Stimulated activated CD4-positive, alpha-beta T cell treated with anti-CD3 and anti-CD28 coated beads, Interleukin-1b, Interleukin-23, amount 100 ng/mL, for 24 hours (primary cell): ENCODE measurements at regions not wholly inside any gene's neighbourhood (a gene's known extent, or its start where the extent isn't known, plus 50 kb on each side); places are given as distances from the start of the nearest gene placed in this dataset.

Source experiments
- DNase-seq, 4 experiments: peaks; one replicate each; pipeline ENCODE4 v3.0.0-alpha.2; 2020; ENCODE audit warnings: low read depth in 4 of 4, low spot score in 1 of 4

- DNase-seq, result no peak
Observed at GRCh38 chr11:119496997-119497396, 74.0 kb upstream of the THY1 start.

- no peak for DNase-seq
Observed at GRCh38 chr11:119496469-119496868, 73.5 kb upstream of the THY1 start.

DNA sequence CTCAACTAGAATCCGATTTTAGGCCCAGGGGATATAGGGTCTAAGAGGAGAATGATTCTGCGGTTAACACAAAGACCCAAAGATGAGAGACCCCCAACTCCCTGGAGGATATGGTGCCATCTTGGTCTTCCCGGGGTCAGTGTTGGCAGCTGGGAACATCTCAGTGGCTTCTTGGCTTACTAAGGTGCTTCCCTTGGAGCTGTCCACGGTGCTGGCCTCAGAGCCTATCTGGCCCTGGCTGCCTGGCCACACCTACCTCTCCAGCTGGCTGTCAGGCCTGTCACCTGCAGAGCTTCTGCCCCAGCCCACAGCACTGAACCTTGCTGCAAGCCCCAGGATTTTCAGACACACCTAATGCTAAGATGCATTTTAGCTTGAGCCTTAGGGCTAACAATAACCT is 70.7 kb upstream of the THY1 start:
- no peak for DNase-seq

DNA sequence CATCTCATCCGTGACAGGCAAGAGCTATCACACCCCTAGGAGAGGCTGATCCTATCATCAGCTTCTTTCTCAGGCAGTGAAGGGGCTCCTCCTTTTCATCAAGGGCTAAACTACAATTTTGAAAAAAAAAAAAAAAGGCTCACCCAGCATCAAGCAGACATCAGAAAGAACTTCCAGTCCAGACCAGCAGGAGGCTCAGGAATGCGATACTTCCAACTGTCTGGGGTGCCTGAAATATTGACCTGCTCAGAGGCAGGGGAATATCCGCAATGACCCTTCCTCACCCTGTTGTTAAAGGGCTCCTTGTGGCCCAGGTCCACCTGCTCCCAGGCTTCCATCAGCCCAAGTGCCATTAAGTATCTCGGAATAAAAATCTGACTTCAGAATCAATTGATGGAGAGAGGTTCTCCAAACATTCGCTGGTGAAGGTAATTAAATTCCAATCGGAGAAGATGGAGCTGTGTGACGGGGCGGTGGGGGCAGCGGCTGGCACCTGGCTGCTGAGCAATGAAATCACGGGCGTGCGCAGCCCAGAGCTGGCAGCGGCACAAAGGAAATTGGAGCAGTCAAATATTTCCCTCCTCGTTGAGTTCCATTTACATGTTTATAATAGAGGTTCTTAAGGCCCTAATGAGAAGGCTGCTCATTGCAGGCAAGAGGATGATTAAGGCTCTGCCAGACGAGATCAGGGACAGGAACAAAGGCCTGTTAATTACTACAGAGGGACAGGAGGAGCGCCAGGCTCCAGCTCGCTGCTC is 69.0 kb upstream of the THY1 start:
- DNase-seq, result no peak

DNA sequence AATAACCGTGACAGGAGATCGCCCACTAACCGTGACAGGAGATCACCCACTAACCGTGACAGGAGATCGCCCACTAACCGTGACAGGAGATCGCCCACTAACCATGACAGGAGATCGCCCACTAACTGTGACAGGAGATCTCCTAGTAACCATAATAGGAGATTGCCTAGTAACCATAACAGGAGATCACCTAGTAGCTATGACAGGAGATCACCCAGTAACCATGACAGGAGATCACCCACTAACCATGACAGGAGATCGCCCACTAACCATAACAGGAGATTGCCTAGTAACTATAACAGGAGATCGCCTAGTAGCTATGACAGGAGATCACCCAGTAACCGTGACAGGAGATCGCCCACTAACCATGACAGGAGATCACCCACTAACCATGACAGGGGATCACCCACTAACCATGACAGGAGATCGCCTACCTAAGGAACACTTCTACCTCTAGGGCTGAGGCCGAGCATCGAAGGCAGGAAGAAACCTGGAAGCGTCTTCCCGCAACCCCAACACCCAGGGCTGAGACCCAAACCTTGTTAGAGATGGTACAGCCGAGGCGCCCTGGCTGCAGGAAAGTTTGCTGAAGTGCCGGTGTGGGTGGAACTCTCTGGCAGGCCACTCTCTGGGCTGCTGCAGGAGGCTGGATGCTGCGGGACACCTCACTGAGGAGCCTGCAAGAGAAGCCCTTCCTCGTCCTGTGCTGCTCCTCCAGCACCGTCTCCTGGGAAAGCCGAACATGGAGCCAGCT is 67.5 kb upstream of the THY1 start:
- no peak for DNase-seq

DNA sequence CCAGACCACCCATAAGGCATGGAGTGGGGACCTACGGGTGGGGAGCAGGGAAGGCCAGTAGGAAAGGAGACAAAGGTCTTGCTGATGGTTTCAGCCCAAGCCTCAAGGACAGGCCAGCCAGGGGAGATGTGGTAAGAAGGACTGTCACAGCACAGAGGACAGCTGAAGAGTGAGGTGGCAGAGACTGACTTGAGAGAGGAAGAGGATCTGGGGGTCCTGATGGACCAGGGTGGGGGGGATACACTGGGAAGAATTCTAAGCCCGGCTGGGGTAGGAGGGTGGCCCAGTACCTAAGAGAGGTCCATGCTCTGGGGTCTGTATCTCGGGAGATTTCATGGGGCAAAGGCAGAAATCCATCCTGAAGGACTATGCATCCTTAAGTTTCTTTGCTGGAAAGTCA is 66.1 kb upstream of the THY1 start:
- DNase-seq, result no peak

DNA sequence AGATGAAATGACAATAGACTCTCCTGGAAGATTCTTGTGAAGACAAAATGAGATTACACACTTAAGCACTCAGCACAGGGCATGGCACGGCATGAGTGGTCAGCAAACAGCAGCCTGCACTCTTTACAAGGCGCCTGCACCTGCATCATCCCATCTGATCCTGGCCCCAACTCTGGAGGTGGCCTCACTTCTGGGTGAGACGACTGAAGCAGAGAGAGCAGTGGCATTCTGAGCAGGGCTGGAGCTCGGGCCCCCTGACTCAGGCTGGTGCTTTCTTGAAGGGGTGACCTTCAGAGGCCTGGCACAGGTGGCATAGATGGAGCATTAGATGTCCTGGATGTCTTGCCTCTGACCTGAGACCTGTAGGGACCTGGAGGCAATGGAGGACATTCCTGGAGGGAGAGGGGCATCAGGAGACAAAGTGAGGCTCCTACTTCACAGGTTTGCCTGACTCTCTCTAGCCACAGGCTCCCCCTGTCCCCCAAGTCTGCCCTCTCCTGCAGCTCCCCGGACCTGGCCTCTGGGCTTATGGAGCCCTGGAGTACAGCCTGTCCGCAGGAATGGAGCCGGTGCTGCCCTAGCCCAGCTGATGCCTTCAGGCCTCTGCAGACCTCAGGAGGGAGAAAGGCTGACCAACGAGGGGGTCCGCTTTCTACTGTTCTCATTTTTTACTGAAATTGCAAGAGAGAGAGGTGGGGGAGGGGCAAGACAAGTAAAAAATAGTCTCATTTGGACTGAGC is 65.5 kb upstream of the THY1 start:
- no peak for DNase-seq

DNA sequence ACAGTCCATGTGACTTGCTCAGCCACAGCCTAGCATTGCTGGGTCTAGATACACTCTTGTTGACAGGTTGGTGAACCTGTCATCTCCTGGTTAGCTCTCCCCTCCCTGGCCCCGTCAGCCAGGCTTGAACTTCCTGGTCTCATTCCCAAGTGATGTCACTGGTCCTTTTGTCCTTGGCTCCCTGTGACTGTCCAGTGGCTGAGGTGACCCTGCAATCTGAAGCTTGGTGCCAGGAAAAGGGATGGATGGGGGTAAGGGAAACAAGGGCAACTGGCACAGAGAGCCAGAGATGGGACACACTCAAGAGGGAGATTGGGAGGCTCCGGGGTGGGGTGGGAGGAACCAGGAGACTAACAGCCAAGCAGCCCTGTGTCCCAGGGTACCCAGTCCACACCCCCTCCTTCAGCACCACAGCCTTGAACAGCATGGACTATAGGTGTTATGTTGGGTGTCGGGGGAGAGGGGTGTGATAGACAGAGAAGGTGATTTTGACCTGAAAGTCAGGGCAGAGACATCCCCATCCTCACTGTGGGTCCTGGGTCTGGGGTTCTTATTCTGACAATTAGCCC is 63.8 kb upstream of the THY1 start:
- DNase-seq, result no peak

GRCh38 chr11:119486016-119486415 is 63.0 kb upstream of the THY1 start:
- no peak for DNase-seq

GRCh38 chr11:119484741-119485605 is 62.0 kb upstream of the THY1 start:
- no peak for DNase-seq

DNA sequence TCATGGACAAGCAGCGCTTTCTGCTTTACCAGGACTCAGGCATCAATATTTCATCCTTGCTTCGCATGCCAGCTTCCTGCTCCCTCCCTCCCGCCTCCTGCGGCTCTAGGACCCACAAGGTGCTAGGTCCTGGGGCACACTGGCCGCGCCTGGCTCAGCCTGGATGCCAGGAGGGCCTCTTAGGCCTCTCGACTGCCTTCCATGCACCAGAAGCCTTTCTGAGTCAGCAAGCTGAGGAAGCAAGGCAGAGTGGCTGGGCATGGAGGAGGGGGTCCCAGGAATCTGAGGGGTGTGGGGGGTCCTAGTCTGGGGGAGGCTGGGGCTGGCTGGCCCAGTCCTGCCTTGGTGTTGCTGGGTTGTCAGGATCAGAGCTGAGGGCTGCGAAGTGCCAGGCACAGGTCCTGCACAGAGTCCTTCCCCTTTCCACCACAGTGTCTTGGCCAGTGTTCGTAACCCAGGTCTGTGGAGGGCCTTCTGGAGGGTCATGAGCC is 61.0 kb upstream of the THY1 start:
- DNase-seq, result no peak

DNA sequence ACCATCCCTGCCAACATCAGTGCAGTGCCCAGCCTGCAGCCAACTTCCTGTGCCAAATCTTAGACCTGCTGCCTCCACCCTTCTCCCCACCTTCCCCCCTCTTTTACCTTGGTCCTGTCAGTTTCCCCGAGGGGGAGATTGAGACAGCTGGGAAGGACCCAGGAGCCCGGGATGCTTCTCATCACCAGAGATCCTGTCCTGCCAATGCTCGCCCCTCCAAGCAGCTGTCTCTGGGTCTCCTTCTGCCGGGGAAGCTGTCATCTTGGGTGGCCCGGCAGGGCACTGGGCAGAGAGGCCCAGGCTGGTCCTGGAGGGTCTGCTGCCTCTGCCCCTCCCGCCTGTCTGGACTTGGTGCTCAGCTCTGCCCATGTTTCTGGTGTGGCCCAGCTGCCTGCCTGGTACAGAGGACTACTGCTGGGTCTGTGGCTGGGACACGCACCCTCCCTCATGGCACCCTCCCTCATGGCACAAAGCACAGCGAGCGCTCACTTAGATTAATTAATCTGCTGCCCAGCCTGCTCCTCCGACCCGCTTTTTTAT is 60.4 kb upstream of the THY1 start:
- no peak for DNase-seq

DNA sequence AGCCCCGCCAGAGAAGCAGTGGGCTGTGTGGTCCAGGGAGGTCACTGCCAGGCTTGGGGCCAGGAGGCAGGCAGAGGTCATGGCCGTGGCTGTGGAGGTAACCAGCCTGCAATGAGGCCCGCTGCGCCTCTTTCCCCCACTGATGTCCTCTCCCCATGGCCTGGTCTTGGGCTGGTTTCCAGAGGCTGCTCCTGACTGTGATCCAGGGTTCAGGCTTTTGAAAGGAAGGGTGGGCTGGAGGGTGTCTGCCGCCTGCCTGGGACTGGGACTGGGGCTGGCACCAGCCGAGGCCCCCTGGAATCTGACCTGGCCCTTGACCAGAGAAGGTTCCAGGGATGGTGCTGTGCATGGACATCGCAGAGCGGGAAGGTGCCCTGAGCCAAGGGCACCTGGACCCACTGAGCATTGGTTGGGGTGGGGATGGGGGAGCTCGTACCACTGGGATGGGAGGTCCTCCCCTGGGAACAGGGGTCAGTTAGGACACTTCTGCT is 59.6 kb upstream of the THY1 start:
- no peak for DNase-seq

- DNase-seq, result no peak
Observed at GRCh38 chr11:119481667-119482400, 58.9 kb upstream of the THY1 start.

DNA sequence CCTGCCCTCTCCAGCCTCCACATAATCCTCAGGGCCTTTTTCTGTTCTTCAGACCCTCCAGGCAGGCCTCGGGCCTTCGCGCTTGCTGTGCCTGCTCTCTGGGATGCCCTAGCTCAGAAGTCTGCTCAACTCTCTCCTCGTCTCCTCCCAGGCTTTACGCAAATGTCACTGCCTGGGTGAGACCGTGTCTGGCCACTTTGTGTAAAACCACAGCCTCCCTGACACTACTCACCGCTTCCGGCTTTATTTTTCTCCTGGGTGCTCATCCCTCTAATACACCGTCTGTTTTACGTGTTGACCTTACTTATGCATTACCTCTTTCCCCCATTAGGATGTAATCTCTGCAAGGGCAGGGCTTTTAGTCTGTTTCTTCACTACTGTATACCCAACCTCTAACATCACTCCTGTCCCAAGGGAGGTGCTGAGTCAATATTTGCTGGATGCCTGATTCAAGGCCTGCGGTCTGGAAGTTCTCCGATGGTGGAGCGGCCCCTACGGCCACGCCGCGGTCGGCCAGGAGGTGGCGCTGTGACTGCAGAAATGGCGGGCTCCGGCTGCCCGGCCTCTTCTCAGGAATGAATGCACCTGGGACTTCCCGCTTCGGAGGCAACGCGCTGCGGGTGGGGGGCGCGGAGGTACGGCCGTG is 58.2 kb upstream of the THY1 start:
- peak; percentile 52 to 70 (median 61) for DNase-seq

GRCh38 chr11:119480380-119481020 is 57.5 kb upstream of the THY1 start:
- DNase-seq, result no peak

DNA sequence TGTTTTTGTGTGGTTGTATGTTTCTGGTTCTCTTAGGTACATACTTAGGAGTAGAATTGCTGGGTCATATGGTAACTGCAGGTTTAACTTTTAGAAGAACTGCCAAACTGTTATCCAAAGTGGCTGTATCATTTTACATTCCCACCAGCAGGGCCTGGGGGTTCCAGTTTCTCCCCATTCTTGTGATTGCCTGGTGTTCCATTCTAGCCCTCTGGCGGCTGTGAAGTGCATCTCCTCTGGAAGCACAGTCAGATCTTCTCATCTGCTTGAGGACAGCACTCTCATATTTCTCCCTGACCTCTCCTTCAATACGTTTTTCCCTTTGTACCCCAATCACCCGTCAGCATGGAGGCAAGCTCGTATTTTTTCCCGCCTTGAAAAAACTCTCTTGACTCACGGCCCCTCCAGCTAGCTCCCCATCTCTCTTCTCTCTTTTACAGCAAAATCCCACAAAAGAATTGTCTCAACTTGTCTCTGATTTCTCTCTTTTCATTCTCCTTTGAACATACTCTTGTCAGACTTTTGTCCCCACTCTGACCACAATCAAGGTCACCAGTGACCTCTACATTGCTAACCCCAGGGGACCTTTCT is 56.8 kb upstream of the THY1 start:
- no peak for DNase-seq

DNA sequence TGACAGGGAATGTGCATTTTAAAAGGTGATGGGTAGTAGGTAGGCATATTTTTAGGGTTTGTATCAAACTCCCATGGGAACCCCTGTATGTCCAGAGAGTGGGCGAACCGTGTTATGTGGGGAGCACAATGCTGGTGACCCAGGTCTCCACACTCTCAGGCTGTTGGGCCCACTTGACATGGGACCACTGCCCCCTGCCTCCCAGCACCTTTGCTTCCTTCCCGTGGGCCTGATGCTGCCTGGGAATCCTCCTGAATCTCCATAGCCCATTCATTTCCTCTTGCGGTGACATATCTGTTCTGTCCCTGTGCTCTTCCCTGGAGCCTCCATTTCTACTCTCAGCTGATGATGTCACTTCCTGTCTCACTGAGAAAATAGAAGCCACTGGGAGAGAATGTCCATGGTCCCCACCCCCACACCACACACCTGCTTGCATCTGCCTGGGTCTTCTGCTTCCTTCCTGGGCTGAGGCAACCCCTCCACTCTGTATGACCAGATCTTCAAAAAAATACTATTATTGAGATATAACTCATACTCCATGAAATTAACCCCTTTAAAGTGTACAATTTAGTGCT is 55.8 kb upstream of the THY1 start:
- DNase-seq, result no peak
